ENCODE measurements at regions not wholly inside any gene's neighbourhood (a gene's known extent, or its start where the extent isn't known, plus 50 kb on each side); places are given as distances from the start of the nearest gene placed in this dataset.
"Not testable (repeated sequence)": the region's sequence is repeated elsewhere in the genome, so short reads cannot be mapped to it uniquely, and the experiment has no call there.

GRCh38 chr1:105137543-105138457, 1388.1 kb downstream of the AMY1C start:
- no peak for DNase-seq (ENCODE audit: low read depth, low spot score)

GRCh38 chr1:105138458-105138893, 1388.8 kb downstream of the AMY1C start:
- no peak for DNase-seq (ENCODE audit: low read depth, low spot score)

GRCh38 chr1:105172788-105173187, 1423.1 kb downstream of the AMY1C start:
- no peak for DNase-seq (ENCODE audit: low read depth, low spot score)

- DNase-seq (ENCODE audit: low read depth, low spot score), result no peak
Observed at GRCh38 chr1:105180789-105181188, 1431.1 kb downstream of the AMY1C start.

GRCh38 chr1:105204836-105205371, 1455.2 kb downstream of the AMY1C start:
- no peak for DNase-seq (ENCODE audit: low read depth, low spot score)

- DNase-seq (ENCODE audit: low read depth, low spot score), result no peak
Observed at GRCh38 chr1:105208581-105208980, 1458.9 kb downstream of the AMY1C start.

- DNase-seq (ENCODE audit: low read depth, low spot score), result no peak
Observed at GRCh38 chr1:105210747-105211146, 1461.0 kb downstream of the AMY1C start.

- no peak for DNase-seq (ENCODE audit: low read depth, low spot score)
Observed at GRCh38 chr1:105231378-105231777, 1481.7 kb downstream of the AMY1C start.

GRCh38 chr1:105243411-105243810, 1493.7 kb downstream of the AMY1C start:
- no peak for DNase-seq (ENCODE audit: low read depth, low spot score)

GRCh38 chr1:105243969-105244368, 1494.3 kb downstream of the AMY1C start:
- DNase-seq (ENCODE audit: low read depth, low spot score), result no peak

- no peak for DNase-seq (ENCODE audit: low read depth, low spot score)
Observed at GRCh38 chr1:105254906-105255305, 1505.2 kb downstream of the AMY1C start.

GRCh38 chr1:105260001-105260400, 1510.3 kb downstream of the AMY1C start:
- no peak for DNase-seq (ENCODE audit: low read depth, low spot score)

GRCh38 chr1:105270966-105271365, 1521.3 kb downstream of the AMY1C start:
- DNase-seq (ENCODE audit: low read depth, low spot score), result no peak

GRCh38 chr1:105272376-105272775, 1522.7 kb downstream of the AMY1C start:
- not testable (repeated sequence) for DNase-seq (ENCODE audit: low read depth, low spot score)

- no peak for DNase-seq (ENCODE audit: low read depth, low spot score)
Observed at GRCh38 chr1:105294838-105295237, 1545.1 kb downstream of the AMY1C start.

GRCh38 chr1:105310063-105310462, 1560.4 kb downstream of the AMY1C start:
- DNase-seq (ENCODE audit: low read depth, low spot score), result no peak

- DNase-seq (ENCODE audit: low read depth, low spot score), result no peak
Observed at GRCh38 chr1:105317976-105318375, 1568.3 kb downstream of the AMY1C start.

GRCh38 chr1:105326886-105327285, 1577.2 kb downstream of the AMY1C start:
- DNase-seq (ENCODE audit: low read depth, low spot score), result no peak

GRCh38 chr1:105337420-105337819, 1587.7 kb downstream of the AMY1C start:
- DNase-seq (ENCODE audit: low read depth, low spot score), result no peak

GRCh38 chr1:105343317-105343716, 1593.6 kb downstream of the AMY1C start:
- DNase-seq (ENCODE audit: low read depth, low spot score), result no peak

GRCh38 chr1:105359457-105359856, 1609.8 kb downstream of the AMY1C start:
- no peak for DNase-seq (ENCODE audit: low read depth, low spot score)

GRCh38 chr1:105362438-105362837, 1612.7 kb downstream of the AMY1C start:
- no peak for DNase-seq (ENCODE audit: low read depth, low spot score)

GRCh38 chr1:105368446-105368845, 1618.7 kb downstream of the AMY1C start:
- DNase-seq (ENCODE audit: low read depth, low spot score), result no peak
